Endothelial cell of umbilical vein (primary cell): ENCODE measurements at regions not wholly inside any gene's neighbourhood (a gene's known extent, or its start where the extent isn't known, plus 50 kb on each side); places are given as distances from the start of the nearest gene placed in this dataset.

Experiments
- BruUV-seq: library from RNA; stranded (reverse); fragments of 400-500 nt; replicated peaks from 2 replicates; lab custom pipeline; 2021; lab: Mats Ljungman, UMichigan
- CTCF ChIA-PET: fragments of 300-600, 350-600 bp; sonication (Branson Sonifier 250); formaldehyde crosslinking; loops from one replicate; lab custom pipeline; 2021; ENCODE audit warnings: antibody characterized with exemption, inconsistent platforms; lab: Charles Lee
- POLR2A ChIA-PET: fragments of 300-600, 350-600 bp; sonication (Branson Sonifier 250); formaldehyde crosslinking; loops from one replicate; lab custom pipeline; 2021; ENCODE audit warnings: antibody characterized with exemption, inconsistent platforms; lab: Charles Lee
- DNase-seq: peaks from one replicate; pipeline ENCODE4 v3.0.0-alpha.2; 2011; ENCODE audit warnings: low read depth, low spot score
- FAIRE-seq: peaks from 2 replicates; lab custom pipeline; 2011; peaks lifted over from hg19 to GRCh38; lab: Jason Lieb, UNC
- H2AFZ ChIP-seq: 2 replicates; pipeline ENCODE4 v1.6.0; 2012; ENCODE audit warnings: low read depth, low read length, control low read depth, inconsistent platforms
- H3K27ac ChIP-seq: 2 replicates; pipeline ENCODE4 v1.5.1; 2011; ENCODE audit warnings: low read depth, mild to moderate bottlenecking, control low read depth, low read length, moderate library complexity; ENCODE audit not compliant: insufficient read depth
- H3K27me3 ChIP-seq, 2 experiments: 2 replicates each; pipeline versions ENCODE4 v1.6.0 to v1.6.1; 2011; ENCODE audit warnings: low read length in 2 of 2, mixed read lengths in 1 of 2; ENCODE audit not compliant: control insufficient read depth in 2 of 2, insufficient read depth in 2 of 2
- H3K36me3 ChIP-seq, 2 experiments: 2 replicates in 1 of 2; 3 replicates in 1 of 2; pipeline ENCODE4 v1.5.1; 2011; ENCODE audit warnings: low read length in 2 of 2, mild to moderate bottlenecking in 1 of 2, moderate library complexity in 1 of 2; ENCODE audit not compliant: control insufficient read depth in 2 of 2, insufficient read depth in 2 of 2; ENCODE audit errors: extremely low read depth in 1 of 2
- H3K4me1 ChIP-seq: 3 replicates; pipeline ENCODE4 v1.5.1; 2011; ENCODE audit warnings: mild to moderate bottlenecking, low read length; ENCODE audit not compliant: control insufficient read depth, insufficient read depth; ENCODE audit errors: extremely low read depth
- H3K4me2 ChIP-seq: 2 replicates; pipeline ENCODE4 v1.6.1; 2011; ENCODE audit warnings: low read length, control low read depth, mixed read lengths; ENCODE audit not compliant: insufficient read depth
- H3K4me3 ChIP-seq, 3 experiments: fragments of 200-600 bp in 1 of 3; sonication (generic), shearing (Covaris generic) in 1 of 3; replicated peaks in 1 of 3; 2 replicates each; pipeline ENCODE4 v1.5.1; 2011 to 2016; ENCODE audit warnings: control low read depth in 3 of 3, low read length in 3 of 3, mild to moderate bottlenecking in 2 of 3, inconsistent platforms in 1 of 3, low read depth in 1 of 3, moderate library complexity in 1 of 3; ENCODE audit not compliant: insufficient read depth in 1 of 3
- H3K79me2 ChIP-seq: 2 replicates; pipeline ENCODE4 v1.6.0; 2012; ENCODE audit warnings: low read length, inconsistent platforms; ENCODE audit not compliant: control insufficient read depth, insufficient read depth
- H3K9ac ChIP-seq: replicated peaks from 2 replicates; pipeline ENCODE3; 2011; ENCODE audit warnings: low read length, control low read depth; ENCODE audit not compliant: insufficient read depth; ENCODE audit errors: extremely low read depth
- H3K9me1 ChIP-seq: replicated peaks from 3 replicates; pipeline ENCODE4 v1.6.0; 2011; ENCODE audit warnings: mild to moderate bottlenecking, low read length; ENCODE audit not compliant: control insufficient read depth, insufficient read depth; ENCODE audit errors: extremely low read depth
- H3K9me3 ChIP-seq: replicated peaks from 2 replicates; pipeline ENCODE4 v1.5.1; 2012; ENCODE audit warnings: low read length, inconsistent platforms; ENCODE audit not compliant: control insufficient read depth, insufficient read depth
- H4K20me1 ChIP-seq: replicated peaks from 2 replicates; pipeline ENCODE3; 2011; ENCODE audit warnings: mild to moderate bottlenecking, low read length; ENCODE audit not compliant: control insufficient read depth, insufficient read depth; ENCODE audit errors: extremely low read depth
- EZH2 ChIP-seq: IDR thresholded peaks from 2 replicates; pipeline ENCODE4 v1.6.1; 2012; ENCODE audit warnings: borderline replicate concordance, low read depth, mild to moderate bottlenecking, moderate library complexity, low read length, inconsistent platforms; ENCODE audit not compliant: severe bottlenecking
- FOS ChIP-seq: IDR thresholded peaks from 2 replicates; pipeline ENCODE4 v1.6.1; 2011; ENCODE audit warnings: mild to moderate bottlenecking, low read length, moderate library complexity, borderline replicate concordance; ENCODE audit not compliant: insufficient read depth
- GATA2 ChIP-seq: IDR thresholded peaks from 2 replicates; pipeline ENCODE4 v1.7.0; 2011; ENCODE audit warnings: low read depth, mild to moderate bottlenecking, moderate library complexity, mixed read lengths, low read length; ENCODE audit not compliant: insufficient read length, insufficient read depth
- JUN ChIP-seq: IDR thresholded peaks from 2 replicates; pipeline ENCODE4 v1.6.1; 2011; ENCODE audit warnings: borderline replicate concordance, low read depth; ENCODE audit not compliant: insufficient read length, insufficient read depth
- MYC ChIP-seq: IDR thresholded peaks from one replicate; pipeline ENCODE4 v1.6.1; 2011; ENCODE audit warnings: mild to moderate bottlenecking, low read depth, low read length
- POLR2A ChIP-seq: IDR thresholded peaks from 2 replicates; pipeline ENCODE4 v1.6.1; 2012; ENCODE audit warnings: low read depth, mild to moderate bottlenecking, control low read depth, low read length
- POLR2AphosphoS5 ChIP-seq: IDR thresholded peaks from 2 replicates; pipeline ENCODE4 v1.6.1; 2012; ENCODE audit warnings: low read depth, mild to moderate bottlenecking, control low read depth, low read length, moderate library complexity; ENCODE audit not compliant: insufficient read depth
- dilution Hi-C: fragments of 300-500 bp; cut with MboI; formaldehyde crosslinking; loops from one replicate; pipeline ENCODE4 v1.15.0; 2019; ENCODE audit warnings: low sequenced_read_pairs; ENCODE audit not compliant: extremely low pct_ligation_motif_present
- intact Hi-C: fragments of 100-400 bp; cut with micrococcal nuclease; formaldehyde crosslinking; loops from one replicate; pipeline ENCODE4 v1.10.0; 2022
- TF ChIP-seq, protein P1 (sequence below): IDR thresholded peaks from 2 replicates; pipeline ENCODE4 v1.6.1; 2011; ENCODE audit not compliant: insufficient read depth, insufficient read length
- TF ChIP-seq, protein P2 (sequence below), 2 donors: IDR thresholded peaks; 1 replicate in 1 of 2; 2 replicates in 1 of 2; pipeline ENCODE4 v1.5.1; 2011; ENCODE audit warnings: low read length in 2 of 2, mild to moderate bottlenecking in 2 of 2, moderate library complexity in 2 of 2, control low read depth in 1 of 2, inconsistent platforms in 1 of 2, low read depth in 1 of 2; ENCODE audit not compliant: insufficient read depth in 1 of 2; ENCODE audit errors: extremely low read depth in 1 of 2

DNA sequence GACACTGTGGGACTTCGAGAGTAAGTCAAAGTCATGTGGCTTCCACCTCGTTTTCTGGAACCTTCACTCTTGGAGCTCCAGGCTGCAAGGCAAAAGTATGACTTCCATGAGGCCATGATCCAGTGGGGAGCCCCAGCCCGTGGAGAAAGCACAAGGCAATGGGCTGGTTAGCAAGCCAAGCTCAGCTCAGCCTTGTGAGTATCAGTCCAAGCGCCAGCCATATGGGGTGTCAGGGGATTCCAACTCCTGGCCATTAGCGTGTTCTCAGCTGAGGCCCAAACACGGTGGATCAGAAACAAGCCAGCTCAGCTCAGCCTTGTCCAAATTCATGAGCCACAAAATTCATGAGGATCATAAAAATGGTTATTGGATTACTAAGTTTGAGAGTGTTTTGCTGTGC, 261.0 kb downstream of the RHOU start:
- Histone ChIP-seq H3K4me2 (no peak overlapping the region), H3K27ac (no peak overlapping the region), H2AFZ (no peak overlapping the region), H4K20me1 (no peaks in the 10 kb centered on the region), H3K9me1 (no peaks in the 10 kb centered on the region), H3K79me2 (no peaks in the 10 kb centered on the region), H3K36me3 (no peaks in the 10 kb centered on the region), H3K27me3 (peaks cover 0 to 3% of the 10 kb centered on the region in 2 experiments), H3K9me3 (no peaks in the 10 kb centered on the region), H3K4me1 (no peaks in the 10 kb centered on the region), H3K9ac (no peak overlapping the region), H3K4me3 (no peak overlapping the region)
- no peak for DNase-seq
- dilution Hi-C loops (no loop called here), intact Hi-C loops (no loop called here)
- CTCF ChIA-PET: no interaction called here
- POLR2A ChIA-PET: no interaction called here
- TF ChIP-seq FOS (no peak), MYC (no peak), POLR2AphosphoS5 (no peak), EZH2 (no peak), GATA2 (no peak), POLR2A (no peak), JUN (no peak)
- TF ChIP-seq, protein P1, sequence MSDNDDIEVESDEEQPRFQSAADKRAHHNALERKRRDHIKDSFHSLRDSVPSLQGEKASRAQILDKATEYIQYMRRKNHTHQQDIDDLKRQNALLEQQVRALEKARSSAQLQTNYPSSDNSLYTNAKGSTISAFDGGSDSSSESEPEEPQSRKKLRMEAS: no peak
- TF ChIP-seq, protein P2, sequence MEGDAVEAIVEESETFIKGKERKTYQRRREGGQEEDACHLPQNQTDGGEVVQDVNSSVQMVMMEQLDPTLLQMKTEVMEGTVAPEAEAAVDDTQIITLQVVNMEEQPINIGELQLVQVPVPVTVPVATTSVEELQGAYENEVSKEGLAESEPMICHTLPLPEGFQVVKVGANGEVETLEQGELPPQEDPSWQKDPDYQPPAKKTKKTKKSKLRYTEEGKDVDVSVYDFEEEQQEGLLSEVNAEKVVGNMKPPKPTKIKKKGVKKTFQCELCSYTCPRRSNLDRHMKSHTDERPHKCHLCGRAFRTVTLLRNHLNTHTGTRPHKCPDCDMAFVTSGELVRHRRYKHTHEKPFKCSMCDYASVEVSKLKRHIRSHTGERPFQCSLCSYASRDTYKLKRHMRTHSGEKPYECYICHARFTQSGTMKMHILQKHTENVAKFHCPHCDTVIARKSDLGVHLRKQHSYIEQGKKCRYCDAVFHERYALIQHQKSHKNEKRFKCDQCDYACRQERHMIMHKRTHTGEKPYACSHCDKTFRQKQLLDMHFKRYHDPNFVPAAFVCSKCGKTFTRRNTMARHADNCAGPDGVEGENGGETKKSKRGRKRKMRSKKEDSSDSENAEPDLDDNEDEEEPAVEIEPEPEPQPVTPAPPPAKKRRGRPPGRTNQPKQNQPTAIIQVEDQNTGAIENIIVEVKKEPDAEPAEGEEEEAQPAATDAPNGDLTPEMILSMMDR (IDR thresholded peaks at IDR 0.05; ENCODE audit: extremely low read depth in 1 of 2, insufficient read depth in 1 of 2, low read depth in 1 of 2, low read length in 2 of 2): no peak
- no peak for FAIRE-seq
- BruUV-seq: no TSS peak
